RPMI8226 (cell line): ENCODE measurements at regions not wholly inside any gene's neighbourhood (a gene's known extent, or its start where the extent isn't known, plus 50 kb on each side); places are given as distances from the start of the nearest gene placed in this dataset.
"Not testable (repeated sequence)": the region's sequence is repeated elsewhere in the genome, so short reads cannot be mapped to it uniquely, and the experiment has no call there.

Source experiments
- DNase-seq: peaks from one replicate; pipeline ENCODE4 v3.0.0-alpha.2; 2015

GRCh38 chr9:21708260-21708711, 94.2 kb upstream of the MTAP start:
- peak; percentile 12 for DNase-seq

- no peak for DNase-seq
Measured at GRCh38 chr9:21708856-21709255, 93.6 kb upstream of the MTAP start.

- peak; percentile 74 for DNase-seq
Measured at GRCh38 chr9:21709464-21710058, 92.9 kb upstream of the MTAP start.

- DNase-seq = no peak
Measured at GRCh38 chr9:21710548-21711191, 91.8 kb upstream of the MTAP start.

GRCh38 chr9:21711504-21711903, 90.9 kb upstream of the MTAP start:
- no peak for DNase-seq

GRCh38 chr9:21715408-21715807, 87.0 kb upstream of the MTAP start:
- DNase-seq = no peak

GRCh38 chr9:21720758-21721157, 81.7 kb upstream of the MTAP start:
- DNase-seq = no peak

- DNase-seq = not testable (repeated sequence)
Measured at GRCh38 chr9:21727411-21727810, 75.0 kb upstream of the MTAP start.

GRCh38 chr9:21728781-21729180, 73.7 kb upstream of the MTAP start:
- no peak for DNase-seq

- DNase-seq = no peak
Measured at GRCh38 chr9:21729648-21730047, 72.8 kb upstream of the MTAP start.

GRCh38 chr9:21730899-21731298, 71.5 kb upstream of the MTAP start:
- no peak for DNase-seq

GRCh38 chr9:21741151-21741550, 61.3 kb upstream of the MTAP start:
- no peak for DNase-seq

GRCh38 chr9:21744320-21744719, 58.1 kb upstream of the MTAP start:
- no peak for DNase-seq

GRCh38 chr9:21744841-21745240, 57.6 kb upstream of the MTAP start:
- no peak for DNase-seq

- no peak for DNase-seq
Measured at GRCh38 chr9:21746550-21746949, 55.9 kb upstream of the MTAP start.

- no peak for DNase-seq
Measured at GRCh38 chr9:21747175-21747574, 55.3 kb upstream of the MTAP start.

- no peak for DNase-seq
Measured at GRCh38 chr9:21750021-21750735, 52.3 kb upstream of the MTAP start.

GRCh38 chr9:21751998-21752397, 50.4 kb upstream of the MTAP start:
- no peak for DNase-seq
